ENCODE measurements at regions not wholly inside any gene's neighbourhood (a gene's known extent, or its start where the extent isn't known, plus 50 kb on each side); places are given as distances from the start of the nearest gene placed in this dataset.

DNA sequence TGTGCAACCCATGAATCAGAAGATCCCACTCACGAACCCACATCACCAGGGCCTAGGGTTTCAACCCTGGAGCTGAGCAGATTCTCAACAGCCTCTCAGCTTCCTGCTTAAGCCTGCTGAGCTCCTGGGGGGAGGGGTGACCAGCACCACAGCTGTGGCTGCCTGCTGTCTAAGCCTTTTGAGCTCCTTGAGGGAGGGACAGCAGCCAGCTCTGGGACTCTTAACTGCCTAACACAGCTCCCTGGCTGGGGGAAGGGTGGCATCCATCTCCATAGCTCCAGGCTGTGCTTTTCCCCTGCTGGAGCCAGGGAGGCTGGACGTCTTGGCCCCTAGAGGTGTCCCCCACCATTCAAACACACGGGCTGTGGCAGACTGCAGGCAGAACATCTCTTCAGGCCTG, 250.3 kb downstream of the DMAC1 start:
- H3K9me3 ChIP-seq, result no peaks in the 10 kb centered on the region
- H3K27me3 ChIP-seq, result no peaks in the 10 kb centered on the region
- intact Hi-C loops (cut with DNase I; ENCODE audit: low total_unique reads), result no loop called here
- in situ Hi-C loops (cut with MboI; ENCODE audit: low pct_ligation_motif_present in 1 of 4, low pct_unique_long_range_greater_than_20kb in 1 of 4, low sequenced_read_pairs in 3 of 4), result loop anchor here (25.0 kb wide), 2 partner anchors 462 to 487 kb away; no protein-coding TSS in a partner anchor
- no peak for DNase-seq
- no peak overlapping the region for H3K4me3 ChIP-seq
- H3K36me3 ChIP-seq, result no peaks in the 10 kb centered on the region
- 59% methylated on average over 3 of the region's 3 CpGs; no CpG with 5 or more reads in 1 of the 2 donors for WGBS, 2 donors (ENCODE audit: low coverage in 1 of 2)
- H3K27ac ChIP-seq, result no peak overlapping the region
- TF ChIP-seq, protein P1, sequence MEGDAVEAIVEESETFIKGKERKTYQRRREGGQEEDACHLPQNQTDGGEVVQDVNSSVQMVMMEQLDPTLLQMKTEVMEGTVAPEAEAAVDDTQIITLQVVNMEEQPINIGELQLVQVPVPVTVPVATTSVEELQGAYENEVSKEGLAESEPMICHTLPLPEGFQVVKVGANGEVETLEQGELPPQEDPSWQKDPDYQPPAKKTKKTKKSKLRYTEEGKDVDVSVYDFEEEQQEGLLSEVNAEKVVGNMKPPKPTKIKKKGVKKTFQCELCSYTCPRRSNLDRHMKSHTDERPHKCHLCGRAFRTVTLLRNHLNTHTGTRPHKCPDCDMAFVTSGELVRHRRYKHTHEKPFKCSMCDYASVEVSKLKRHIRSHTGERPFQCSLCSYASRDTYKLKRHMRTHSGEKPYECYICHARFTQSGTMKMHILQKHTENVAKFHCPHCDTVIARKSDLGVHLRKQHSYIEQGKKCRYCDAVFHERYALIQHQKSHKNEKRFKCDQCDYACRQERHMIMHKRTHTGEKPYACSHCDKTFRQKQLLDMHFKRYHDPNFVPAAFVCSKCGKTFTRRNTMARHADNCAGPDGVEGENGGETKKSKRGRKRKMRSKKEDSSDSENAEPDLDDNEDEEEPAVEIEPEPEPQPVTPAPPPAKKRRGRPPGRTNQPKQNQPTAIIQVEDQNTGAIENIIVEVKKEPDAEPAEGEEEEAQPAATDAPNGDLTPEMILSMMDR (IDR thresholded peaks at IDR 0.05), result no peak
- no peak for TF ChIP-seq EP300 (IDR thresholded peaks at IDR 0.05; ENCODE audit: low read depth)
- H3K4me1 ChIP-seq, result no peaks in the 10 kb centered on the region

GRCh38 chr9:7546261-7546660, 253.3 kb downstream of the DMAC1 start:
- Histone ChIP-seq H3K27me3 (no peaks in the 10 kb centered on the region), H3K9me3 (no peaks in the 10 kb centered on the region), H3K27ac (no peak overlapping the region), H3K4me1 (no peaks in the 10 kb centered on the region), H3K4me3 (no peak overlapping the region), H3K36me3 (no peaks in the 10 kb centered on the region)
- intact Hi-C loops (cut with DNase I; ENCODE audit: low total_unique reads), result no loop called here
- TF ChIP-seq EP300 (IDR thresholded peaks at IDR 0.05; ENCODE audit: low read depth), result no peak
- no peak for TF ChIP-seq POLR2AphosphoS5 (IDR thresholded peaks at IDR 0.05)
- TF ChIP-seq, protein P1 (IDR thresholded peaks at IDR 0.05), result no peak
- no peak for TF ChIP-seq POLR2A (IDR thresholded peaks at IDR 0.05)
- in situ Hi-C loops (cut with MboI; ENCODE audit: low pct_ligation_motif_present in 1 of 4, low pct_unique_long_range_greater_than_20kb in 1 of 4, low sequenced_read_pairs in 3 of 4), result loop anchor here (25.0 kb wide), 2 partner anchors 459 to 484 kb away; no protein-coding TSS in a partner anchor
- 3 to 100% methylated on average over 1 of the region's 1 CpG for WGBS, 2 donors (ENCODE audit: low coverage in 1 of 2)
- no peak for DNase-seq

DNA sequence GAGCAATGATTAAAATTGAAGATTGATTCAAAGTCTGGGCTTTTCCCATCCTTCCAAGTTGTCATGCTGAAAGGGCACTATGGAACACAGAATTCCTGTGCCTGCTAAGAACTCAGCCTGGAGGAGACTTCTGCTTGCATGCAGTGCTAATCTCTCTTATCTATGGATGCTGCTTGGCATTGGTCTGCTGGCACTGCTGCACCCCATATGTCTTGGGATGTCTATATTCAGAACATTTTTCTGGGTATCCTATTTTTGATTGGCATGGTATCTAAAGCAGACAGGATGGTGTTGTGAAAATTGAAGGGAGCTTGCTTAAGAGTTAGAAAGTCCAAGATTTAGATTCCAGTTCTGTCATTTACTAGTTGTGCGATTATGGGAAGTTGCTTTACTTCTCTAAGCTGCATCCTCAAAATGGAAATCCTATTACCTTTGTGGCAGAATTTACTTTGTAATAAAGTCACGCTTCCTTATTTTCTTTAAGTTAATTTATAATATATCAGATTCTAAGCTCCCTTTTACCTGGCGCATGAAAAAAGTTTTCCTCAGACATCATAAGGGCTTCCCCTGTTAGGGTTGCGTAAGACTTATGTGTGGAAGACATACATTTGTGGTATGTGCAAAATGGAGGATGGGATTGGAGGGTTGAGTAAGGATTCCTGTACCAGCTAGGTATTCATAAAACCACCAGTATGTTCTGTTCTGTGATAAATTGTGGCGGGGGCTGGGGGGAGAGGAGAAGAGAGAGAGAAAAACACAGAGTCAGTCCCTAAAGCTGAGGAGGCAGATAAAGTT, 254.0 kb downstream of the DMAC1 start:
- Histone ChIP-seq H3K4me1 (no peaks in the 10 kb centered on the region), H3K36me3 (no peaks in the 10 kb centered on the region), H3K9me3 (no peaks in the 10 kb centered on the region), H3K27me3 (no peaks in the 10 kb centered on the region), H3K4me3 (no peak overlapping the region), H3K27ac (no peak overlapping the region)
- WGBS, 2 donors (ENCODE audit: low coverage in 1 of 2), result 90 to 100% methylated on average over 4 to 5 of the region's 5 CpGs
- DNase-seq, result no peak
- TF ChIP-seq POLR2A (IDR thresholded peaks at IDR 0.05) (no peak), EP300 (IDR thresholded peaks at IDR 0.05; ENCODE audit: low read depth) (no peak), POLR2AphosphoS5 (IDR thresholded peaks at IDR 0.05) (no peak)
- TF ChIP-seq, protein P1 (IDR thresholded peaks at IDR 0.05), result no peak
- in situ Hi-C loops (cut with MboI; ENCODE audit: low pct_ligation_motif_present in 1 of 4, low pct_unique_long_range_greater_than_20kb in 1 of 4, low sequenced_read_pairs in 3 of 4), result loop anchor here (25.0 kb wide), 2 partner anchors 458 to 483 kb away; no protein-coding TSS in a partner anchor
- intact Hi-C loops (cut with DNase I; ENCODE audit: low total_unique reads), result no loop called here

- 69 to 75% methylated on average over 3 to 4 of the region's 4 CpGs for WGBS, 2 donors (ENCODE audit: low coverage in 1 of 2)
- Histone ChIP-seq H3K27me3 (no peaks in the 10 kb centered on the region), H3K4me1 (no peaks in the 10 kb centered on the region), H3K9me3 (no peaks in the 10 kb centered on the region), H3K36me3 (no peaks in the 10 kb centered on the region), H3K27ac (no peak overlapping the region), H3K4me3 (no peak overlapping the region)
- in situ Hi-C loops (cut with MboI; ENCODE audit: low pct_ligation_motif_present in 1 of 4, low pct_unique_long_range_greater_than_20kb in 1 of 4, low sequenced_read_pairs in 3 of 4) (loop anchor here (25.0 kb wide), 2 partner anchors 455 to 480 kb away; no protein-coding TSS in a partner anchor), intact Hi-C loops (cut with DNase I; ENCODE audit: low total_unique reads) (no loop called here)
- no peak for DNase-seq
- TF ChIP-seq POLR2A (IDR thresholded peaks at IDR 0.05), result no peak
- TF ChIP-seq, protein P1 (IDR thresholded peaks at IDR 0.05), result no peak
- no peak for TF ChIP-seq POLR2AphosphoS5 (IDR thresholded peaks at IDR 0.05)
- no peak for TF ChIP-seq EP300 (IDR thresholded peaks at IDR 0.05; ENCODE audit: low read depth)
Measured at GRCh38 chr9:7542693-7543092, 256.9 kb downstream of the DMAC1 start.
